ENCODE measurements at regions not wholly inside any gene's neighbourhood (a gene's known extent, or its start where the extent isn't known, plus 50 kb on each side); places are given as distances from the start of the nearest gene placed in this dataset.

DNA sequence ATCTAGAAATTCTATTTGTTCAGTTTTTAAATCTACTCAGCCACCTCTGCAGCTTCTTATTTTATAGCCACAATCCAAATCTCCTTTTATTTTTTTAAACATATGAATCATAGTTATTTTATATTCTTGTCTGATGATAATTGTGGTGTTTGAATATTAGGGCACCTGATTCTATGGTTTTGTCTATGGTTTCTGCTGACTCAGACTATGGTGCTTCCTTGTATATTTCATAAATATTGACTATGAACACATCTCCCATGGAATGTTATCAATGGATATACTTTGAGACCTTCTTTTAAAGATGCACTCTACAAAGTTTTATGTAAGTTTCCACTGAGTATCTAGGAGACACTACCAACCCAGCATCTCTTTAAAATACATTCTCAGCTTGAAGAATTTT is 1027.0 kb upstream of the AUTS2 start (continued):
- TF ChIP-seq CTCF (conservative IDR thresholded peaks at IDR 0.05; ENCODE audit: low read depth in 2 of 2) (no peak), POLR2AphosphoS5 (IDR thresholded peaks at IDR 0.05; ENCODE audit: low read depth) (no peak), CREB1 (CRISPR knock-in tag; IDR thresholded peaks at IDR 0.05; ENCODE audit: low read depth) (no peak), JUNB (IDR thresholded peaks at IDR 0.05; ENCODE audit: unreplicated experiment) (no peak), ZNF331 (CRISPR knock-in tag; IDR thresholded peaks at IDR 0.05; ENCODE audit: low read depth) (no peak)

DNA sequence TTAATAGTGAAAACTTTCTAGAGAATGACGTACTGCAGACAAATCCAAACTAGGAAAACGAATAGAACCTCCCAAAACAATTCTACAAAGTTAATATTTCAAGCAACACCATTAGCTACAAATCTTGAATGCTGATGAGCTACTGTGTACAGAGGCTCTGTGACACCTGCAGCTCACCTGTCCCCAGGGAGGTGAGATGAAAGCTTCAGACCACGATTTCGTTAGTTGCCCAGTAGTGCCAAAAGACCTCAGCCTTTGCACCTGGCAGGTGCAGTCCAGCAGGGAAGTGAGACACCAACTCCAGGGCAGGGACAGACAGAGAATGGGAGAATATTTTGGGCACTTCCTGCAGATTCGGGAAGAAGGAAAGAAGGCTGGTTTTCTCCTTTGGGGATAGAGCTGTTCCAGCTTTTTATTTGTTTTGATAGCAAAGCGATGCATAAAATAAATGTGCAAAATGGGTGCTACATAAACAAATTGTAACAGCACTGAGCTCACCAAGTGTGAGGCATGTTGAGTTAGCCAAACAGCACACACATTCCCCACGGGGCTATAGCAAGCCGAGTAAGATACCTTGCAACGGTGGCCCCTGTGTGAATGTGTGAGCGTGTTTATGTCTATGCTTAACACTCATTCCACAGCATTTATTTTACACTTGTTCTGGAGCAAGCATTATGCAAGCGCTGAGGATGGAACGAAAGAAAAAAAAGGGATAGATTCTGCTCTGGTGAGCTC is 1024.8 kb upstream of the AUTS2 start:
- Mint-ChIP-seq H3K36me3 (ENCODE audit: low read depth) (peaks cover 21% of the 10 kb centered on the region; the same call in 2 of the 3 replicates), H3K9me3 (peaks cover 97% of the 10 kb centered on the region), H3K27ac (no peak overlapping the region)
- TF ChIP-seq ZNF114 (CRISPR knock-in tag; IDR thresholded peaks at IDR 0.05) (no peak), STAT1 (IDR thresholded peaks at IDR 0.05; ENCODE audit: unreplicated experiment) (no peak), CREB1 (CRISPR knock-in tag; IDR thresholded peaks at IDR 0.05; ENCODE audit: low read depth) (no peak), ETS1 (IDR thresholded peaks at IDR 0.05) (no peak), NANOG (IDR thresholded peaks at IDR 0.05; ENCODE audit: borderline replicate concordance) (no peak), JUNB (IDR thresholded peaks at IDR 0.05; ENCODE audit: unreplicated experiment) (no peak), ZNF462 (CRISPR knock-in tag; IDR thresholded peaks at IDR 0.05) (no peak), POLR2AphosphoS5 (IDR thresholded peaks at IDR 0.05; ENCODE audit: low read depth) (no peak), ZNF331 (CRISPR knock-in tag; IDR thresholded peaks at IDR 0.05; ENCODE audit: low read depth) (no peak), EZH2phosphoT487 (IDR thresholded peaks at IDR 0.05; ENCODE audit: unreplicated experiment) (no peak), EZH2 (IDR thresholded peaks at IDR 0.05; ENCODE audit: low read depth, unreplicated experiment) (no peak), CTCF (conservative IDR thresholded peaks at IDR 0.05; ENCODE audit: low read depth in 2 of 2) (no peak)

More for the DNA sequence above, 1024.8 kb upstream of the AUTS2 start:
- H3K27me3 Mint-ChIP-seq (ENCODE audit: insufficient read depth, low read depth, poor library complexity) = no peaks in the 10 kb centered on the region
- Histone ChIP-seq H3F3A (replicated peaks; ENCODE audit: low read depth) (no peaks in the 10 kb centered on the region), H3K4me1 (ENCODE audit: insufficient read depth) (no peaks in the 10 kb centered on the region), H3K27me3 (ENCODE audit: insufficient read depth) (no peaks in the 10 kb centered on the region), H4K20me1 (replicated peaks; ENCODE audit: insufficient read depth) (no peaks in the 10 kb centered on the region), H3K4me3 (no peak overlapping the region), H3K4me2 (no peak overlapping the region), H2AFZ (no peak overlapping the region), H3K9me2 (ENCODE audit: insufficient read depth) (no peaks in the 10 kb centered on the region), H3K27ac (ENCODE audit: low read depth) (no peak overlapping the region), H3K36me3 (ENCODE audit: insufficient read depth) (0 out of 2 replicates have a peak, but pooled peaks cover 3% of the 10 kb centered on the region), H3K79me2 (replicated peaks; ENCODE audit: insufficient read depth) (no peaks in the 10 kb centered on the region)
- no peak overlapping the region for H3K4me3 Mint-ChIP-seq
- DNase-seq (ENCODE audit: low spot score) (no peak), ATAC-seq (no peak)
- no peaks in the 10 kb centered on the region for H3K4me1 Mint-ChIP-seq
